Esophagus muscularis mucosa (tissue), 2 donors: ENCODE measurements at regions not wholly inside any gene's neighbourhood (a gene's known extent, or its start where the extent isn't known, plus 50 kb on each side); places are given as distances from the start of the nearest gene placed in this dataset.

Experiments used
- POLR2A ChIP-seq: fragments of 450-650 bp; IDR thresholded peaks from one replicate; pipeline ENCODE4 v1.6.1; 2017; ENCODE audit warnings: antibody characterized with exemption, moderate library complexity, mild to moderate bottlenecking, low read depth
- POLR2AphosphoS5 ChIP-seq, 2 donors: sonication (generic); formaldehyde crosslinking; IDR thresholded peaks; one replicate each; pipeline ENCODE4 v1.6.1; 2017; ENCODE audit warnings: antibody characterized with exemption in 2 of 2

- TF ChIP-seq POLR2A (no peak), POLR2AphosphoS5 (IDR thresholded peaks at IDR 0.05) (no peak)
Measured at GRCh38 chr4:11739992-11740391, 311.3 kb upstream of the HS3ST1 start.
